GM23248 (cell line): ENCODE measurements at regions not wholly inside any gene's neighbourhood (a gene's known extent, or its start where the extent isn't known, plus 50 kb on each side); places are given as distances from the start of the nearest gene placed in this dataset.

Experiments
- EZH2 ChIP-seq: fragments of 200-600 bp; sonication (generic); IDR thresholded peaks from 2 replicates; pipeline ENCODE4 v1.6.1; 2018; ENCODE audit warnings: antibody characterized with exemption, mild to moderate bottlenecking; ENCODE audit not compliant: insufficient read depth, poor library complexity, severe bottlenecking
- EZH2phosphoT487 ChIP-seq: fragments of 200-600 bp; sonication (generic); IDR thresholded peaks from 2 replicates; pipeline ENCODE4 v1.6.1; 2018; ENCODE audit warnings: antibody characterized with exemption, moderate library complexity, mild to moderate bottlenecking, low read depth; ENCODE audit not compliant: insufficient read depth

DNA sequence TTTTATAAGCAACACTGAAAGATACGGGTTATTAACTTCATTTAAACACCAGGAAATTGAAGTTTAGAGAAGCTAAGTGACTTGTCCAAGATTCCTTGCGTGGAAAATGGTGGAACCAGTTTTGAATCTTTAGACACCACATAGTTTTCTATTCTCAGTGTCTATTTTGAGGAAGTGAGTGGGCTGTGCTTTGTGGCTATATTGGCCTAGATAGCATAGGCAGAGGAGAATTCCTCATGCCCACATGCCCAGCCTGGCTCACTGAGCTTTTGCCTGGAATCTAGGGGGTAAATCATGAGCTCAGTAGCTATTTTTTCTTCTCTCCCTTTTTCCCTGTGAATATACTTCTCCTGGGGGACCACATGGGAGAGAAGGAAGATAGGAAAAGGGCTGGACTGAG lies 431.3 kb downstream of the HS3ST3B1 start:
- TF ChIP-seq EZH2 (no peak), EZH2phosphoT487 (no peak)
